ENCODE measurements at regions not wholly inside any gene's neighbourhood (a gene's known extent, or its start where the extent isn't known, plus 50 kb on each side); places are given as distances from the start of the nearest gene placed in this dataset.

- DNase-seq (ENCODE audit: low spot score) = no peak
Measured at GRCh38 chr11:70521475-70522308, 123.4 kb downstream of the CTTN start.

- no peak for DNase-seq (ENCODE audit: low spot score)
Measured at GRCh38 chr11:70522309-70522592, 123.9 kb downstream of the CTTN start.

- DNase-seq (ENCODE audit: low spot score) = no peak
Measured at GRCh38 chr11:70522593-70523311, 124.4 kb downstream of the CTTN start.

- DNase-seq (ENCODE audit: low spot score) = no peak
Measured at GRCh38 chr11:70523384-70524095, 125.2 kb downstream of the CTTN start.

GRCh38 chr11:70524096-70524922 lies 126.0 kb downstream of the CTTN start:
- no peak for DNase-seq (ENCODE audit: low spot score)

GRCh38 chr11:70525006-70525405 lies 126.7 kb downstream of the CTTN start:
- DNase-seq (ENCODE audit: low spot score) = no peak

- DNase-seq (ENCODE audit: low spot score) = no peak
Measured at GRCh38 chr11:70525466-70525865, 127.1 kb downstream of the CTTN start.

GRCh38 chr11:70526116-70527045 lies 128.1 kb downstream of the CTTN start:
- DNase-seq (ENCODE audit: low spot score) = no peak

GRCh38 chr11:70527046-70527395 lies 128.7 kb downstream of the CTTN start:
- no peak for DNase-seq (ENCODE audit: low spot score)

- DNase-seq (ENCODE audit: low spot score) = no peak
Measured at GRCh38 chr11:70527429-70528045, 129.2 kb downstream of the CTTN start.

- no peak for DNase-seq (ENCODE audit: low spot score)
Measured at GRCh38 chr11:70528046-70528793, 129.9 kb downstream of the CTTN start.

- DNase-seq (ENCODE audit: low spot score) = no peak
Measured at GRCh38 chr11:70528794-70529580, 130.7 kb downstream of the CTTN start.

- DNase-seq (ENCODE audit: low spot score) = no peak
Measured at GRCh38 chr11:70530010-70530409, 131.7 kb downstream of the CTTN start.

GRCh38 chr11:70530629-70531185 lies 132.4 kb downstream of the CTTN start:
- no peak for DNase-seq (ENCODE audit: low spot score)

GRCh38 chr11:70531281-70532065 lies 133.1 kb downstream of the CTTN start:
- no peak for DNase-seq (ENCODE audit: low spot score)

- DNase-seq (ENCODE audit: low spot score) = no peak
Measured at GRCh38 chr11:70532066-70532440, 133.7 kb downstream of the CTTN start.

- DNase-seq (ENCODE audit: low spot score) = no peak
Measured at GRCh38 chr11:70532731-70533130, 134.4 kb downstream of the CTTN start.

Measured in LoVo (cell line).